Esophagus muscularis mucosa (tissue), 4 donors: ENCODE measurements at regions not wholly inside any gene's neighbourhood (a gene's known extent, or its start where the extent isn't known, plus 50 kb on each side); places are given as distances from the start of the nearest gene placed in this dataset.

Experiments used
- CTCF ChIP-seq, 3 experiments: fragments of 200-600 bp in 2 of 3; fragments of 450-650 bp in 1 of 3; sonication (generic) in 2 of 3; IDR thresholded peaks; one replicate each; pipeline ENCODE4 v1.5.1; 2017 to 2019; ENCODE audit warnings: antibody characterized with exemption in 3 of 3, mild to moderate bottlenecking in 2 of 3, moderate library complexity in 1 of 3
- EP300 ChIP-seq: sonication (generic); formaldehyde crosslinking; IDR thresholded peaks from one replicate; pipeline ENCODE4 v1.6.1; 2017; ENCODE audit warnings: antibody characterized with exemption
- POLR2A ChIP-seq: fragments of 450-650 bp; IDR thresholded peaks from one replicate; pipeline ENCODE4 v1.6.1; 2017; ENCODE audit warnings: antibody characterized with exemption, moderate library complexity, mild to moderate bottlenecking, low read depth
- POLR2AphosphoS5 ChIP-seq, 2 donors: sonication (generic); formaldehyde crosslinking; IDR thresholded peaks; one replicate each; pipeline ENCODE4 v1.6.1; 2017; ENCODE audit warnings: antibody characterized with exemption in 2 of 2

- TF ChIP-seq EP300 = no peak
- no peak for TF ChIP-seq POLR2AphosphoS5 (IDR thresholded peaks at IDR 0.05)
- peak in 2 of 3 experiments; percentile 15 to 44 for TF ChIP-seq CTCF (IDR thresholded peaks at IDR 0.05)
- TF ChIP-seq POLR2A = no peak
These were observed 84.8 kb downstream of the ACAA2 start for GRCh38 chr18:49728542-49728941.
